Stimulated activated CD8-positive, alpha-beta memory T cell treated with anti-CD3 and anti-CD28 coated beads, Interleukin-4, amount 100 ng/mL, for 48 hours (primary cell): ENCODE measurements at regions not wholly inside any gene's neighbourhood (a gene's known extent, or its start where the extent isn't known, plus 50 kb on each side); places are given as distances from the start of the nearest gene placed in this dataset.

Experiments
- DNase-seq: peaks from one replicate; pipeline ENCODE4 v3.0.0-alpha.2; 2020

DNA sequence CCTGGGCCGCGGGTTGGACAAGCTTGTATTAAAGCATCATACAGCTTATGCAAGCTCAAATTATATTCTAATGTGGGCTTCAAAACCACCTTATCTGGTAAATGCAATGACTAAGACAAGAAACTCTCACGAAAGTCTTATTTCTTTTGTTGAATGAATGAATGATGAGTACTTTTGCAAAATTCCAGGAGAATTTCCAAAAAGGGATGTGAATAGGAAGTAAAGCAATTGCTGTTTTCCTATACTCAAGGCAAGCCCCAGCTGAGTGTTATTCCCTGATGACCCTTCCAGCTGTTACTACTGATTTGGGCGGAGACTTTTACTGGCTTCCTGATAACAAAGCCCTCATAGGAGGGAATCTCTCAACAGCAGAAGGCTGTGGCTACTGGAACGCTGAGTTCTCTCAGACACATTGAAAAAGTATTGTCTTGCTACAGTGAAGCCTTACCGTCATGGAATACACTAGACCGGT, 162.8 kb downstream of the SREK1 start:
- DNase-seq, result no peak

DNA sequence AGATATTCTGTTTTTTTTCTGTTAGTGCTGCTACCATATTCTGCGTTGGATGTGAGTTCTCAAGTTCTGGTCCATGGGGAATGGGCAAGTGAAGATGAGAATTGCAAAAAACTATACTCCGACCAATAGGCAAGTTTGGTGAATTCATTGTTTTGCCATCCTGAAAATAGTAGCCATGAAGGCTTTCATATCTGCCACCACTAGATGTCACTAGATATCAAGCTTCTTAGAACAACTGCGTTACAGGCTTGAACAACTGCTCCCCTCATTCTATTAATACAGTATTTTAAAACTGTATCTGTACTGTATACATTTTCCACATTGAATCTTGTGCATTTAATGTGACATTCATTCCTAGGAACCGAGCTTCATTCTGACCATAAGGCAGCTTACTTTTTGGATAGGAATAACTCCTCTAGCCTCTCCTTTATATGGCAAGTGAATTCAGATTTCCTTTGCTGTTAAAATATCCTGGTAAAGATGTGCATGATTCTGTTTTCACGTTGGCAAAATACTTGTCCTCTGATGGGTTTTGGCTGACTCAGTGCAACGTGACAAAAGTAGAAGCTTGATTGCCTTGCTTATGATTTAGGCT, 163.6 kb downstream of the SREK1 start:
- no peak for DNase-seq

DNA sequence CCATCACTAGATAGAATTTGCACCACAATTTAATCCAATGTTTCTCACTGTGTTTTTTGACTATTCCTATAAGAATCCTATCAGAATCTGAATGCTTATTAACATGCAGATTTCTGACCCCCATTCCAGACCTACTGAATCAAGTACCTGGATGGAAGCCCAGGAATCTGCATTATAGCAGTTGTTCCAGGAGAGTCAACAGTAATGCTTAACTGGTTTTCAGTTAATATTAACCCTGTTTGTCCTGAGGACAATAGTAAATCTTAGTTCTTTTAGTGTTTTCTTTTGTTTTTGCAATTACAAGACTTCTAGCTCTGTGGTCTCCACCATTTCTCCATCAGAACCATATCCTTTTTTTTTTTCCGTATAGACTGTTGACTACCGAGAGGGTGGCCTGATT, 168.2 kb downstream of the SREK1 start:
- no peak for DNase-seq

DNA sequence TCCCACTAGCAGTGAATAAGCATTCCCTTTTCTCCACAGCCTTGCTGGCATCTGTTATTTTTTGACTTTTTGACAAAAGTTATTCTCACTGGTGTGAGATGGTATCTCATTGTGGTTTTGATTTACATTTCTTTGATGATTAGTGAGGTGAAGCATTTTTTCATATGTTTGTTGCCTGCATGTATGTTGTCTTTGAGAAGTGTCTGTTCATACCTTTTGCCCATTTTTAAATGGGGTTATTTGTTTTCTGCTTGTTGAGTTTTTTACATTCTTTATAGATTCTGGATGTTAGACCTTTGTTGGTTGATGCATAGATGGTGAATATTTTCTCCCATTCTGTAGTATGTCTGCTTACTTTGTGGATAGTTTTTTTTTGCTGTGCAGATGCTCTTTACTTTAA, 171.7 kb downstream of the SREK1 start:
- no peak for DNase-seq

DNA sequence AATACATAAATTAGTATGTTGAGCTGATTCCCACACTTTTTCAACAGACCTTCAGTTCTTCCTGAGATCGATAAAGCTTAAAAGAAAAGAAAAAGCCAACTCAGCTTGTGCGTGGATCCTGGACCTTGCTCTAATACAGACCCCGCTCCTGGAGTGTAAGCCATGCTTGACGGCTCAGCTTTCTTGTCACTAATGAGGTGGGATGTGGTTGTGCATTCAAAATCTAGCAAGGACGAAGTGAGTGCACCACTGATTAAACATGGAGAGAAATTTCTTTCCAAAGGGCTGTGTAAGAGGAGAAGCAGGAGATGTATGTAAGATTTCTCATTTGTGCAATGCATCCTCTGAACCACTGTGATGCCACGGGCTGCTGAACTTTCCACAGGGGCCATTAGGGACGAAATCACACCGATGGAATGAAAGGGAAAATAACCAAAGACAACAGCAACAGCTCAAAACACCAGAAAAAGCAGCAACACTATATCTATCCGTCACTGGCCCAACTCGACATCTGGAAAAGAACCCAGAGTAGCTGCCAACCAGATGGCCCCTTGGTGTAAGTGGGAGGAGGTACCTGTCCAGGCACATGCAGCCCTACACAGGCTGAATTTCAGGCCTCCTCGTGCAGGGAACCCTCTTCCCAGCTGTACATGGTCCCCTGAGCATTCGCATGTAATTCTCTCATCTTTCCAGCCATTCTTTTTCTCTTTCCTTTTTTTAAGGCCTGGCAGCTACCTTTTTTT, 178.9 kb downstream of the SREK1 start:
- no peak for DNase-seq

DNA sequence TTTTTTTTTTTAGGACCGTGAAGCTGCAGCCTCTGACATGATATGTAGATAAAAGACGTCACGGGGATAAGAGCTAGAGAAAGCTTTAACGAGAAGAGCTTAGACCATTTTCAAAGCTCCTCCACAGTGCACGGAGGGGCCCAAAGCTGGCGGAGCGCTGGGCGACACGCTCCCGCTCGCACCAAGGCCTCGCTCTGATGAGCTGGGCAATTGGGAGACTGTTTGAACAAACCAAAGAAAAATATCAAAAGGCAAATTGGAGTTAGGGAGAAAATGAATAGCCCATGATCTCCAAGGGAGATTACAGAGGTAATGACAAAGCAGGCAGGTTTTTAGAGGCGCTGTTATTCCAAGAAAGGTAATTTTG, 179.4 kb downstream of the SREK1 start:
- DNase-seq, result no peak

DNA sequence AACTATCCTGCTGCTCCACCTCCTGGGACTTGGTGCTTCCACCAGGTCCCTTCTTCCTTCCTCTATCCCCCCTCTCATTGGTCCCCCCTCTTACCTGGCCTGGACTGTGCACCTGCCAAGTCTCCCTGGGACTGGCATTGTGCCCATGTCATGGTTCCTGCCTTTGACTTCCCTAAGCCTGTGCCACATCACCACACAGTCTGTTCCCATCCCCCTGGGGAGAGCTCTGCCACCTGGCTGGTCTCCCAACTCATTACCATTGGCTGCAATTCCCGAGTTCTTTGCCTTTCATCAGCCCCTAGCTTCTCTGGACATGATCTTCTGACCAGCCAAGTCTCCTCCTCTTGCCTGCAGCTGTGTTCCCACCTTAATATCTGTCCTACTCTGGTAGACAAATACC, 180.3 kb downstream of the SREK1 start:
- no peak for DNase-seq

DNA sequence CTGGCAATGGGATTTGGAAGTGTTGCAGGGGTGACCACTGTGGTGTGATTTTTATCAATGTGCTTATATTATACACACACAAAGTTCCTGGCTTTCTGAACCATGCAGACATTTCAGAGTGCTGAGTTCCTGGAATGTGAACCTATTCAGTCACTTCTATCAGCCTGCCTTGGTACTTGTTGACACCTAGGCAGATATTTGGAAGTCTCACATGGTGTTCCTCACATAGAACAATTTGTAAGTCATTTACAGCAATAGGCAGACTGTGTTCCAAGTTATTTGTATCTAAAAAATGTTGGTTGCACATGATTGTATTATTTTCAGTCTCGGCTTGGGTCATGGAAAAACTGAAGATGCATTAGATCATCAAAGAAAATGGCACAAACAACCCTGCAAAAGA, 182.2 kb downstream of the SREK1 start:
- no peak for DNase-seq

DNA sequence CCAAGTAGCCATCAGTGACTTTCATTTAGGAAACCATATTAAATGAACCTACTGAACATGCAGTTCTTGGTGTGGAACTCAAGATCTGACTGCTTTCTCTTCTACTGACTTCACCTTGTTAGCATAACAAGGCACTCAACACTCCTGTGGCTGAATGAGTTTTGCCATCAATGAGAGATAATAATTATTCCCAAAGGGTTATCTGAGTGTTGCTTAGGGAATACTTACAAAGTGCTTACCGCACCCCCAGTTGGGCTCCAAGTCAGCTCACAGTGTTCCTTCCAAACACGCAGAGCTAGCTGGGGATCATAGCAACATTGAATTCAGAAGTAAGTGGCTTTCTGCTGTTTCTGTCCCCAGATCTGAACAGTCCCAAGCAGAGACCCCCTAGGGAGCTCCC, 182.9 kb downstream of the SREK1 start:
- DNase-seq, result no peak

DNA sequence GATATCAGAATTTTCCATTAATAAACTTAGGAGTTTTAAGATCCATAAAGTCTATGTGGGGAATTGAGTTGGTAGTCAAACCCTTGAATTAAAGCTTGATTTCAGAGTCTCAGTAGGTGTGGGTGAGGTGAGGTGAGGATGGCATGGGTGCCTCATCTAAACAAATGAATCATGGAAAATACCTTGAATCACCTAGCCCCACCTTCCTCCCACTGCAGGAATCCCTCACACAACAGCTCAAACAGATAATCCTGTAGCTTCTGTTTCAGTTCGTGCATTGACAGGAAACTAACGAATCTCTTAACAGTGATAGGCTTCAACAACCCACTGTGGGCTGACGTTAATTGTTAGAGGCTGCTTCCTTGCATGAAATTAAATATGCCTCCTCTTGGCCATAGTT, 185.0 kb downstream of the SREK1 start:
- no peak for DNase-seq

DNA sequence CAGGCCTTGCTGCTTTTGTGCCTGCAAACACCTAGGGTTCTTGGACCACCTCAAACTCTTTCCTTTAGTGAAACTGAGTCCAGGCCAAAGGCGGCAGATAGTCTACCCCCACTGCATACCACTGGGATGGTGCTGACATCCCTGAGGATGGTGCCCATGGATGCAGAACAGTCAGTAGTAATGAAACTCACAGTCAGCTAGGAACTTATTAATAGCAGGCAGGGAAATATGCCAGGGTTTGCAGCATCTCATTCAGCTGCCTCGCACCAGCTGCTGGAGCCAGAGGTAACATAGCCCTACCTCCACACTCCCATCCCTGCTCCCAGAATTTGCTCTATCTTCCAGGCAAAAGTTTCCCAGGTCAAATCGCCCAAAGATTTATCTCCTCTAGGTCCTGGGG, 189.1 kb downstream of the SREK1 start:
- no peak for DNase-seq

DNA sequence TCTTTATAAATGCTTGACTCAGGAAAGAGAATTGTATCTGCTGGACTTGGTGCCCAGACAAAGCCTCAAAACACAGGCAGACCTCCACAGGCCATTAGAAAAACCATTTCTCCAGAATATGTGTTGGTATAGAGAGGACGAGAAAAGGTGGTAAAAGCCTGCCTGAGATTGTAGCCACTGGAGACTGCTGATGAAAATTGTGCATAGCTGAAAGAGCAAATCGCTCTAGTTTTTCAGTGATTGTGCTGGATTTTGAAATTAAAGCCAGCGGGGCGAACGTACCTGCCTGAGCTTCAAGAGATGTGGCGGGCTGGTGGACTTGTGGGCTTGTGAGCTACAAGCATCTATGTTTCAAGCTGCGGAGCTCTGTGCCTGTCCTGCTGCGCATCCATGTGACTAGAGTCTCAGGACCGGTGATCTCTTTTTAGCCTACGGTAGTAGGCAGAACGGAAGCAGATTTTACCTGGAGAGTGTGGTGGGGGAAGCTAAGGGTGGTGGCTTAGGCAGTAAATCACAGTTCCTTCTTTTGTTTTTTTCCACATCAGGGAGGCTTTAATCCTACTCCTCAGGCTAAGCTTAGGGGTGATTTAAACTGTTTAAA, 193.6 kb downstream of the SREK1 start:
- no peak for DNase-seq

DNA sequence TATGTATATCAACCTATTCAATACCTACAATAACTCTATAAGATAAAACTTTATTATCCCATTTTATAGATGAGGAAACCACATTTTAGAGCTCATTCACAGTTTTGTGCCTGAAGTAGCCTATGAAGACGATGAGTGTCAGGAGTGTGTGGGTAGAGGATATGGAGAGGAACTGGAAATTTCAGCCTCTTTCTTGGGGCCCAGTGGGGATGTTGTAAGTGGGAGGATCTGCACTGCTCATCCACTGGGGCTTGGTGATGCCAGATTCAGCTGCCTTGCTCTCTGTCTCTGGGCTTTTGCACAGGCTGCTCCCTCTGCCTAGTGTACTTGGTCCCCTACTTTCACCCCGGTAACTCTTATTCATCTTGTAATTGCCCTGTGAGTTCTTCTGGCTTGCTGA, 194.7 kb downstream of the SREK1 start:
- no peak for DNase-seq

DNA sequence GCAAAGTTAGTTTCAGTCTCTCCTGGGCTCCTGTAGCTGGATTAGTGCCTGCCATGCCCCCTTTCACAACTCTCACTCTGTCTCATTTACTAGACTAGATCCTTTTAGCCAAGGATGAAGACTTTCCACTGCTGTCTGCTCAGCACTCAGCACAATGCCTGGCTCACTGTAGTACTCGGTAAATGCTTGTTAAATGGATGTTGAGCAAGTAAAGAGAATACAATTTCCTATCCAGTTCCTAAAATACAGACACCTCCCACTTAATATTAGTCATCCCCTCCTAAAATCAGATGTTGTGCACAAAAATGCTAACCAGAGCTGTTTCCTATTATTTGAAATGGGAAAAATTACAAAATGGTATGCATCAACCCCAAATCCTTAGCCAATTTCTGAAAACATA, 195.8 kb downstream of the SREK1 start:
- no peak for DNase-seq

DNA sequence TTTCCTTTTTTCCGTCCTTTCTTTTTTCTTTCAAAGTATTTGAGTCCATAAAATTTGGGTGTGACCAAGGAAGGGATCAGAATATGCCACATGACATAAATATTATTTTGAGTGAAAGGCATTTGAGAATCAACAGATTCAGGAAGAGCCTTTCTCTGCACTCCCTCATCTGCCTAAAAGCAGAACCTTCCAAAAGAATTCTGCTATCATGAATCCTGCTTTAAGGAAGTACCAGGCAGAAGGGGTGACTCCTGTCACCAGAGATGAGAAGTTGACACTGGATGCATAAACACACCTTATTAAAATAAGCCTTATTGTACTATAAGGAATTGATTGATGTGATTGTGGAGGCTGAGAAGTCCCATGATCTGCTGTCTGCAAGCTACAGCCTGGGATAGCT, 196.7 kb downstream of the SREK1 start:
- no peak for DNase-seq

DNA sequence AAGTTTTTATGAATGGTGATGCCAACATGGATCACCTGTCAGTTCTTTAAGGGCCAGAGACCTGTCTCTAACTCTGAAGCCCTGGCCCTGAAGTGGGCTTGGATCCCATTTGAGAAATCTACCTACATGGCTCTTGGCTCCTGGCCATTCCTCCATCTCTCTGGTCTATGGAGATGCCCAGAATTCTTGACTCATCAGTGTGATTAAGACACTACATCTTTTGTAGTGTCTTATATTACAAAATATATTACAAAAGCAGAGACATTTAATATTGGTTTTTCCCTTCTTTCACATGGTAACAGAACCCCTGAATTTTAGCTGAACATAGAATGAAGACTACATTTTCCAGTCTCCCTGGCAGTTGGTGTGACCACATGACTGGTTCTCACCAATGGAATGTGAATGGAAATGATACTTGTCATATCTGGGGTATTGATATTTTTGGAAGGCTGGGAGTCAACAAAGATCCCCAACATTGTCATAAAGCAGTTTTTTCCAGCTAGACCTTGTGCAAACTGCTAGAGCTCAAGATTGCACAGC, 198.3 kb downstream of the SREK1 start:
- DNase-seq, result no peak

DNA sequence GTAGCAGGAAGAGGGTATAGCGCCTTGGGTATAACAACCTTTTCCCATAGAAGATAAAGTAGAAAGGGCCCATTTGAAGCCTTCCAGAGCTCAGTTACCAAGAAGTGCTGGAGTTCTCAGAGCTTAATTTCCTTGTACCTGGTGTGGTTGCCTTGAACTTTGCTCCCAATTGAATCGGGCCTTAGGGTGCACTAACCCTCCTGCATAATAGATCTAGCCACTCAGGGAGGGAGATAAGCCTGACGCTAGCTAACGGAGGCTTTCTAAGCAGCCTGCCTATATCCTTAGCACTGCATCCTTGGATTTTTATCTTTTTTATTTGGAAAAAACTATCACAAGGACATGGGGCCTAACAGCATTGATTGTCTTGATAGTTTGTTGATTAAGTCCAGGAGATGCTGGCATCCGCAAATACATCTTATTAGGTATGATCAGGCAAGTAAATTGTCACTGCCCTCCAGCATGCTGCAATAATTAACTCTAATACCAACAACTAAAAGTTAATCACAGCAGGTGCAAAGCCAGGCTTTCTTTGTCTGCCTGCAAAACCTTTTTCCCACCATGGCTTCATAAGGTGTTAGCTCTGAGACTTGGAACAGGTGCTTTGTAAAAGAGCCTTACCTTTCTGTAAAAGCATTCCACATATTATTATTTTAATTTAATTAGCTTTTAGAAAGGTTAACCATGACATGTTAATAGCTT, 199.4 kb downstream of the SREK1 start:
- DNase-seq, result no peak

DNA sequence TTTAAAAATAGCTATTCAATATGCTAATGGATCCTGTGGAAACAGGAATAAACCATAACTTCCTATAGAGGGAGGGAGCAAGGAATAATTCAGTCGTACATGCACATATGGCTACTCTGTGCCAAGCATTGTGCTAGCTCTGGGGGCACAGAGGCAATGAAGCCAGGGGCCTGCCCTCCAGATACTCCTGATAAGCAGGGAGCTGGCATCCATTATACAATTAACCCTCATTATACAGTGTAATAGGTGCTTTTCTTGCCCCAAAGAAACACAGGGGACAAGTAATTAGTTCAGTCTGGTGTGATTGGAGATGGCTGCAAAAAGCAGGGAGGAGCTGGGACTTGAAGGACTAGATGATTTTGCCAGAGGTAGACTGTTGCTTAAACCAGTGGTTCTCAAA, 200.4 kb downstream of the SREK1 start:
- DNase-seq, result no peak

DNA sequence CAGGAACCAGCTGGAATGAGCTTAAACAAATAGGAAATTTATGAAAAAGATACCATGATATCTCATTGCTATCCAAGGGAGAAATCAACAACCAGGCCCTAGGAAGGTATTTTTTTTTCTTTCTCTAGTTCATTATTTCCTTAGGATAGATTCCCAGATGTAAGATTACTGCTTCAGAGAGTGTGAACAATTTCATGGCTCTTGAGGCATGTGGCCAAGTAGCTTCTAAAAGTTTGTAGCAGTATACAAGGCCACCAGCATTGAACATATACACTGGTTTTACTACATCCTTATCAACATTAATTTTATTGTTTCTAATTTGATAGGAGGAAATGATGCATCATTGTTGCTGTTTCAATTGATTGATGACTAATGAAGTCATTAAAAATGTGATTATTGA, 201.2 kb downstream of the SREK1 start:
- no peak for DNase-seq

DNA sequence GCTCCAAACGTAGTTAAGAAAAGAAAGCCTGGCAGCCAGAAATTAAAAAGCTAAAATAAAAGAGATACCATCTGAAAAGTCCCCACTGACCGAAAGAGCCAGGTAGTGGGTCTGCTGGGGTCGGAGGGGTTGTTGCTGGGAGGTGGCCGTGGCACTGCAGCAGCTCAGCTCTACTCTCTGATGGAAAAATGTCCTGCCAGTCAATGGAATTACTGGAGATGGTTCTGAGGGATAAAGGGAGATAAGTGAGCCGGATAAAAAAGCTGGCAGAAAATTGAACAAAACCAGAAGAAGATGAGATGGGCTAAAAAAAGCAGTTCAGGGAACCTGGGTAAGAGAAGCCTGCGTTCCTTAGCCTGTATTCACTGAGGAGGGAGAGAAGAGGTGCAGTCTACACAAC, 202.8 kb downstream of the SREK1 start:
- no peak for DNase-seq

DNA sequence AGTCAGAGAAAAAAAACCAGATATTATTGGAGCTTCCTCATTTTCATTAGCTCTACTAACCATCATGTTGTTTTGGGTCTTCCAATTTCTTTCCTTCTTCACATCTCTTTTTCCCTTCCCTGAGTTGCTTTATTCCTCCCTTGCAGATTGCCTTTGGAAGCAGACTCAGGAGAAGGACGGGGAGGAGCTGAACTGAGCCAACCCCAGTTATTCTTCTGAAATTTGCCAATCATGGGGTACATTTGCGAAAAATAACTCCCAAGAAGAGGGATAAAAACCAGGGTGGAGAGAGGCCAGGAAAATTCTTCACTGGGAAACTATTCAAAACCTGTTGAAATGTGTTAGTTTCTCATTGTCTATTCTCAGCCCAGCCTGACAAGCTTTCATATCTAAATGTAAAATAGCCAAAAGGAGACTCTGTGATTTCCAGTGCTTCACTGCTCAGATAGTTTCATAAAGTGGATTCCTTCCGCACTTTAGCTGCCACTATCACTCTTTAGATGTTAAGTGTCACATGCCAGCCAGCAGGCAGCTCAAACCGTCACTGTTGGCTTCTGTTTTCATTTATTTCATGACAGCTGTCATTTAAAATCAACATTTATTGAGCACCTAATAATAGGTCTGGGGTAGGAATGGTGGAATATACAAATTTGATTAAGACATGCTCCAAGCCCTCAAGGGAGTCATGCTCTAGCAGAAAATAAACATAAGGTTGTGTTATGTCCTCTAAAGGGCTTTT, 204.5 kb downstream of the SREK1 start:
- DNase-seq, result no peak

DNA sequence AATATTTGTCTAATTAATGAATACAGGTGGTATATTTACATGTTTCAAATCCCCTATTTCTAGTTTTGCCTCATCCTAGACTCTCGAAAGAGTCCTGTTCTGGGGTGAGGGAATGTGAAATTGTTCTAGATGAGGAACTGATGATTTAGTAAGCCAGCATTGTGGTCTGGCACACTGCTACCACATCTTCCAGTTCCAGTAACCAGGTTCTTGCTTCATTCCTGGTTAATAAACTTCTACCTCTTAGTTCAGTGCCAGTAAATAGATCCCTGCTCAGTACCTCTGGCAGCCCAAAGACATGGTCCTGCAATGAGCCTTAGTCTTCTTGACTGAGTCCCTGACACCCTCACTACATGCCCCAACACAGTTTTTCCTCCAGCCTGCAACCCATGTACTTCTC, 207.7 kb downstream of the SREK1 start:
- DNase-seq, result no peak

DNA sequence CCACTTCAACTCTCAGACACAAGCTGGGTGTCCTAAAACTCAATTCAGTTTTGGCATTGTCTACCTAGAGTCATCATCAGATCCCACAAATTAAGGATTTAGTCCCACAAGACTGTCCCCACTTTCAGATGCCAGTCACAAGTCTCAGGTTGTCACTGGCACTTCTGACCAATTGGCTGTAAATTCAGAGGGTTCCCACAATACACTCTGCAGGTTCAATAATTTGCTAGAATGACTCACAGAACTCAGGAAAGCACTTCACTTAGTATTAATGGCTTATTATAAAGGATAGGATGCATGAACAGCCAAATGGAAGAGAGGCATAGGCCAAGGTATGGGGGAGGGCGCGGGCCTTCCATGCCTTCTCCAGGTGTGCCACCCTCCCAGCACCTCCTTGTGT, 209.1 kb downstream of the SREK1 start:
- DNase-seq, result no peak
